Left lung (tissue), 4 donors: ENCODE measurements at regions not wholly inside any gene's neighbourhood (a gene's known extent, or its start where the extent isn't known, plus 50 kb on each side); places are given as distances from the start of the nearest gene placed in this dataset.

ENCODE experiments used
- ATAC-seq: fragments of 200-7000 bp; cut with Tn5 transposase; one replicate; pipeline ENCODE4 v1.9.1; 2020; ENCODE audit warnings: moderate library complexity
- DNase-seq, 4 donors: peaks; one replicate each; pipeline ENCODE4 v3.0.0-alpha.2; 2013 to 2020
- H3K27ac ChIP-seq, 2 donors: fragments of 200-600 bp; sonication (generic) in 1 of 2; one replicate each; pipeline versions ENCODE4 v1.5.0 to v1.8.0; 2020 to 2021
- H3K27me3 ChIP-seq, 2 donors: fragments of 200-600 bp; sonication (generic) in 1 of 2; one replicate each; pipeline versions ENCODE4 v1.5.0 to v1.8.0; 2020 to 2021
- H3K36me3 ChIP-seq, 2 donors: fragments of 200-600 bp; sonication (generic) in 1 of 2; one replicate each; pipeline versions ENCODE4 v1.5.0 to v1.8.0; 2020 to 2021
- H3K4me1 ChIP-seq, 2 donors: fragments of 200-600 bp; one replicate each; pipeline ENCODE4 v1.8.0; 2021
- H3K4me3 ChIP-seq, 2 donors: fragments of 200-600 bp; sonication (generic) in 1 of 2; one replicate each; pipeline versions ENCODE4 v1.5.0 to v1.8.0; 2020 to 2021; ENCODE audit warnings: mild to moderate bottlenecking in 1 of 2
- H3K9me3 ChIP-seq, 2 donors: fragments of 200-600 bp; sonication (generic) in 1 of 2; one replicate each; pipeline versions ENCODE4 v1.5.0 to v1.8.0; 2020 to 2021
- CTCF ChIP-seq, 2 donors: fragments of 200-600 bp; sonication (generic) in 1 of 2; IDR thresholded peaks; one replicate each; pipeline versions ENCODE4 v1.5.0 to v1.8.0; 2021; ENCODE audit warnings: antibody characterized with exemption in 2 of 2
- intact Hi-C, 2 donors: fragments of 100-400 bp; cut with DNase I; formaldehyde crosslinking; loops; one replicate each; pipeline versions ENCODE4 v1.11.2 to v1.14.2; 2022
- donor health status: DM: no; HTN: yes; CAD: no.
- donor health status: DM: no; HTN: no; CAD: no.

GRCh38 chr2:41647468-41648050 lies 400.3 kb upstream of the PKDCC start:
- Histone ChIP-seq H3K4me3 (no peak overlapping the region), H3K36me3 (no peaks in the 10 kb centered on the region), H3K4me1 (no peaks in the 10 kb centered on the region), H3K27ac (no peak overlapping the region), H3K9me3 (no peaks in the 10 kb centered on the region), H3K27me3 (no peaks in the 10 kb centered on the region)
- intact Hi-C loops, result no loop called here
- DNase-seq (no peak), ATAC-seq (no peak)
- no peak for TF ChIP-seq CTCF (IDR thresholded peaks at IDR 0.05)

- Histone ChIP-seq H3K9me3 (no peaks in the 10 kb centered on the region), H3K27me3 (no peaks in the 10 kb centered on the region), H3K4me3 (no peak overlapping the region), H3K4me1 (no peaks in the 10 kb centered on the region), H3K36me3 (no peaks in the 10 kb centered on the region), H3K27ac (no peak overlapping the region)
- intact Hi-C loops, result no loop called here
- TF ChIP-seq CTCF (IDR thresholded peaks at IDR 0.05), result no peak
- DNase-seq (peak in 1 of 4 donors; percentile 7), ATAC-seq (no peak)
Observed at GRCh38 chr2:41657226-41657625, 390.6 kb upstream of the PKDCC start.

GRCh38 chr2:41659758-41660157 lies 388.1 kb upstream of the PKDCC start:
- ATAC-seq (no peak), DNase-seq (no peak)
- Histone ChIP-seq H3K27me3 (no peaks in the 10 kb centered on the region), H3K36me3 (no peaks in the 10 kb centered on the region), H3K4me1 (no peaks in the 10 kb centered on the region), H3K4me3 (no peak overlapping the region), H3K27ac (no peak overlapping the region), H3K9me3 (no peaks in the 10 kb centered on the region)
- TF ChIP-seq CTCF (IDR thresholded peaks at IDR 0.05), result no peak
- intact Hi-C loops, result no loop called here

- DNase-seq (no peak), ATAC-seq (no peak)
- intact Hi-C loops, result no loop called here
- no peak overlapping the region for H3K4me3 ChIP-seq
- H3K27ac ChIP-seq, result no peak overlapping the region
- no peaks in the 10 kb centered on the region for H3K4me1 ChIP-seq
- H3K36me3 ChIP-seq, result no peaks in the 10 kb centered on the region
- no peaks in the 10 kb centered on the region for H3K9me3 ChIP-seq
- no peaks in the 10 kb centered on the region for H3K27me3 ChIP-seq
- no peak for TF ChIP-seq CTCF (IDR thresholded peaks at IDR 0.05)
Observed at GRCh38 chr2:41662461-41662860, 385.4 kb upstream of the PKDCC start.

GRCh38 chr2:41663056-41663455 lies 384.8 kb upstream of the PKDCC start:
- ATAC-seq (no peak), DNase-seq (no peak)
- Histone ChIP-seq H3K9me3 (no peaks in the 10 kb centered on the region), H3K4me1 (no peaks in the 10 kb centered on the region), H3K4me3 (no peak overlapping the region), H3K36me3 (no peaks in the 10 kb centered on the region), H3K27ac (no peak overlapping the region), H3K27me3 (no peaks in the 10 kb centered on the region)
- no peak for TF ChIP-seq CTCF (IDR thresholded peaks at IDR 0.05)
- intact Hi-C loops, result no loop called here
